ENCODE measurements at regions not wholly inside any gene's neighbourhood (a gene's known extent, or its start where the extent isn't known, plus 50 kb on each side); places are given as distances from the start of the nearest gene placed in this dataset.

- DNase-seq: no peak
These were observed 142.6 kb downstream of the MED10 start for GRCh38 chr5:6235726-6236125.

GRCh38 chr5:6228257-6229250 is 149.8 kb downstream of the MED10 start:
- no peak for DNase-seq

GRCh38 chr5:6225121-6225607 is 153.2 kb downstream of the MED10 start:
- no peak for DNase-seq

- no peak for DNase-seq
These were observed 153.9 kb downstream of the MED10 start for GRCh38 chr5:6224406-6224805.

- DNase-seq: no peak
These were observed 155.4 kb downstream of the MED10 start for GRCh38 chr5:6222899-6223298.

GRCh38 chr5:6222121-6222520 is 156.2 kb downstream of the MED10 start:
- no peak for DNase-seq

GRCh38 chr5:6221141-6221626 is 157.2 kb downstream of the MED10 start:
- DNase-seq: no peak

GRCh38 chr5:6220346-6221088 is 157.8 kb downstream of the MED10 start:
- no peak for DNase-seq

- DNase-seq: no peak
These were observed 159.8 kb downstream of the MED10 start for GRCh38 chr5:6218517-6218916.

- DNase-seq: no peak
These were observed 160.2 kb downstream of the MED10 start for GRCh38 chr5:6218116-6218515.

GRCh38 chr5:6216471-6217075 is 161.8 kb downstream of the MED10 start:
- no peak for DNase-seq

- no peak for DNase-seq
These were observed 162.5 kb downstream of the MED10 start for GRCh38 chr5:6215891-6216290.

- no peak for DNase-seq
These were observed 166.1 kb downstream of the MED10 start for GRCh38 chr5:6212244-6212643.

GRCh38 chr5:6206501-6206900 is 171.8 kb downstream of the MED10 start:
- DNase-seq: no peak

GRCh38 chr5:6202968-6203365 is 175.4 kb downstream of the MED10 start:
- no peak for DNase-seq

- no peak for DNase-seq
These were observed 176.0 kb downstream of the MED10 start for GRCh38 chr5:6202149-6202967.

- no peak for DNase-seq
These were observed 176.7 kb downstream of the MED10 start for GRCh38 chr5:6201631-6202030.

- DNase-seq: no peak
These were observed 179.8 kb downstream of the MED10 start for GRCh38 chr5:6198531-6198930.

GRCh38 chr5:6197427-6197826 is 180.9 kb downstream of the MED10 start:
- DNase-seq: no peak

GRCh38 chr5:6195711-6196358 is 182.5 kb downstream of the MED10 start:
- no peak for DNase-seq

- no peak for DNase-seq
These were observed 183.3 kb downstream of the MED10 start for GRCh38 chr5:6194906-6195612.
